SK-N-SH treated with all-trans-retinoic acid at 6 μM for 48 hours (cell line): ENCODE measurements at regions not wholly inside any gene's neighbourhood (a gene's known extent, or its start where the extent isn't known, plus 50 kb on each side); places are given as distances from the start of the nearest gene placed in this dataset.

ENCODE experiments used
- ATAC-seq: fragments of 200-7000 bp; cut with Tn5 transposase; 3 replicates; pipeline ENCODE4 v1.9.1; 2020; ENCODE audit warnings: mild to moderate bottlenecking, moderate library complexity
- ARNTL ChIP-seq: fragments of 450-650 bp; formaldehyde crosslinking; IDR thresholded peaks from 2 replicates; pipeline ENCODE4 v1.5.0; 2020; ENCODE audit warnings: low read depth, mild to moderate bottlenecking, moderate library complexity, borderline replicate concordance
- BACH2 ChIP-seq: fragments of 250-450 bp; sonication (Bioruptor Pico); IDR thresholded peaks from 2 replicates; pipeline ENCODE4 v1.9.0; 2021; ENCODE audit warnings: mild to moderate bottlenecking, borderline replicate concordance
- CREB5 ChIP-seq: fragments of 250-450 bp; sonication (Bioruptor Pico); IDR thresholded peaks from 2 replicates; pipeline ENCODE4 v1.5.1; 2020; ENCODE audit warnings: low read depth, mild to moderate bottlenecking, moderate library complexity
- CSDC2 ChIP-seq: fragments of 250-450 bp; sonication (Bioruptor Pico); IDR thresholded peaks from 2 replicates; pipeline ENCODE4 v1.5.0; 2020; ENCODE audit warnings: mild to moderate bottlenecking, moderate library complexity
- CSRNP3 ChIP-seq: fragments of 250-450 bp; sonication (Bioruptor Pico); IDR thresholded peaks from 2 replicates; pipeline ENCODE4 v1.5.1; 2021; ENCODE audit warnings: mild to moderate bottlenecking, moderate library complexity
- ESRRG ChIP-seq: fragments of 250-450 bp; sonication (Bioruptor Pico); IDR thresholded peaks from 2 replicates; pipeline ENCODE4 v1.6.1; 2021; ENCODE audit warnings: mild to moderate bottlenecking
- GLIS3 ChIP-seq: fragments of 250-450 bp; sonication (Bioruptor Pico); IDR thresholded peaks from 2 replicates; pipeline ENCODE4 v1.5.0; 2020; ENCODE audit warnings: mild to moderate bottlenecking, moderate library complexity
- ISL1 ChIP-seq: fragments of 250-450 bp; sonication (Bioruptor Pico); IDR thresholded peaks from 2 replicates; pipeline ENCODE4 v2.1.2; 2022; ENCODE audit warnings: mild to moderate bottlenecking, moderate library complexity
- OSR1 ChIP-seq: fragments of 250-450 bp; sonication (Bioruptor Pico); IDR thresholded peaks from 2 replicates; pipeline ENCODE4 v1.8.0; 2022; ENCODE audit warnings: moderate library complexity, mild to moderate bottlenecking, inconsistent platforms
- POU6F1 ChIP-seq: fragments of 250-450 bp; sonication (Bioruptor Pico); IDR thresholded peaks from 2 replicates; pipeline ENCODE4 v1.8.0; 2021; ENCODE audit warnings: low read depth, mild to moderate bottlenecking, moderate library complexity, borderline replicate concordance
- PPARA ChIP-seq: fragments of 250-450 bp; sonication (Bioruptor Pico); IDR thresholded peaks from 2 replicates; pipeline ENCODE4 v1.5.0; 2020; ENCODE audit warnings: mild to moderate bottlenecking, borderline replicate concordance
- RARB ChIP-seq: fragments of 250-450 bp; sonication (Bioruptor Pico); IDR thresholded peaks from 2 replicates; pipeline ENCODE4 v1.8.0; 2021; ENCODE audit warnings: mild to moderate bottlenecking, moderate library complexity
- SNAI2 ChIP-seq: fragments of 250-450 bp; sonication (Bioruptor Pico); IDR thresholded peaks from 2 replicates; pipeline ENCODE4 v1.5.0; 2020; ENCODE audit warnings: mild to moderate bottlenecking, moderate library complexity
- TCF4 ChIP-seq: fragments of 250-450 bp; sonication (Bioruptor Pico); IDR thresholded peaks from 2 replicates; pipeline ENCODE4 v1.8.0; 2021; ENCODE audit warnings: mild to moderate bottlenecking, moderate library complexity, borderline replicate concordance
- TOX ChIP-seq: fragments of 250-450 bp; sonication (Bioruptor Pico); IDR thresholded peaks from 2 replicates; pipeline ENCODE4 v1.8.0; 2021; ENCODE audit warnings: mild to moderate bottlenecking, moderate library complexity, borderline replicate concordance
- TSHZ2 ChIP-seq: fragments of 250-450 bp; sonication (Bioruptor Pico); IDR thresholded peaks from 2 replicates; pipeline ENCODE4 v1.5.0; 2020; ENCODE audit warnings: mild to moderate bottlenecking, moderate library complexity
- ZC3H10 ChIP-seq: fragments of 250-450 bp; sonication (Bioruptor Pico); IDR thresholded peaks from 2 replicates; pipeline ENCODE4 v1.5.1; 2021; ENCODE audit warnings: mild to moderate bottlenecking, moderate library complexity
- ZFP3 ChIP-seq: fragments of 250-450 bp; sonication (Bioruptor Pico); IDR thresholded peaks from 2 replicates; pipeline ENCODE4 v1.5.0; 2020; ENCODE audit warnings: mild to moderate bottlenecking, moderate library complexity
- ZFP30 ChIP-seq: fragments of 450-650 bp; formaldehyde crosslinking; IDR thresholded peaks from 2 replicates; pipeline ENCODE4 v1.5.0; 2022; ENCODE audit warnings: mild to moderate bottlenecking, moderate library complexity
- ZNF565 ChIP-seq: fragments of 450-650 bp; formaldehyde crosslinking; conservative IDR thresholded peaks from 2 replicates; pipeline ENCODE4 v1.5.0; 2020; ENCODE audit warnings: low read depth, mild to moderate bottlenecking, moderate library complexity
- ZNF70 ChIP-seq: fragments of 450-650 bp; formaldehyde crosslinking; IDR thresholded peaks from 2 replicates; pipeline ENCODE4 v1.5.0; 2020; ENCODE audit warnings: mild to moderate bottlenecking, moderate library complexity
- ZNF8 ChIP-seq: fragments of 450-650 bp; formaldehyde crosslinking; IDR thresholded peaks from 2 replicates; pipeline ENCODE4 v1.5.0; 2020; ENCODE audit warnings: mild to moderate bottlenecking, moderate library complexity

GRCh38 chr3:194003114-194004057, 132.6 kb upstream of the HES1 start:
- TF ChIP-seq ZNF565 (CRISPR knock-in tag), result no peak
- 0 out of 2 replicates have a peak, but pooled peaks have one; percentile 47 for TF ChIP-seq ZFP3 (CRISPR knock-in tag)
- TF ChIP-seq, all 23 proteins: peak for 1
- ATAC-seq, result peak; percentile 95

- no peak for ATAC-seq
Measured at GRCh38 chr3:194005930-194006501, 129.9 kb upstream of the HES1 start.

GRCh38 chr3:194007592-194008337, 128.2 kb upstream of the HES1 start:
- no peak for TF ChIP-seq ZFP30 (CRISPR knock-in tag)
- no peak for TF ChIP-seq CSDC2 (CRISPR knock-in tag)
- no peak for TF ChIP-seq SNAI2 (CRISPR knock-in tag)
- TF ChIP-seq GLIS3 (CRISPR knock-in tag), result no peak
- TF ChIP-seq ZNF565 (CRISPR knock-in tag), result no peak
- no peak for TF ChIP-seq BACH2 (CRISPR knock-in tag)
- TF ChIP-seq TCF4 (CRISPR knock-in tag), result no peak
- no peak for TF ChIP-seq POU6F1
- TF ChIP-seq ARNTL, result no peak
- no peak for TF ChIP-seq ZC3H10 (CRISPR knock-in tag)
- TF ChIP-seq ZNF8, result no peak
- no peak for ATAC-seq

More at GRCh38 chr3:194005930-194006501, 129.9 kb upstream of the HES1 start:
- TF ChIP-seq ZFP30 (CRISPR knock-in tag), result no peak
- TF ChIP-seq PPARA, result no peak
- TF ChIP-seq OSR1, result no peak
- no peak for TF ChIP-seq ZC3H10 (CRISPR knock-in tag)
- TF ChIP-seq POU6F1, result no peak
- no peak for TF ChIP-seq CSRNP3
- no peak for TF ChIP-seq ZNF8

GRCh38 chr3:194009019-194009418, 126.9 kb upstream of the HES1 start:
- ATAC-seq, result no peak
- TF ChIP-seq TCF4 (CRISPR knock-in tag) (no peak), ISL1 (no peak), TOX (CRISPR knock-in tag) (no peak), CREB5 (no peak), CSRNP3 (no peak), ZFP3 (CRISPR knock-in tag) (no peak), ZNF70 (CRISPR knock-in tag) (no peak), GLIS3 (CRISPR knock-in tag) (no peak), OSR1 (no peak), CSDC2 (CRISPR knock-in tag) (no peak), ZNF8 (no peak), RARB (CRISPR knock-in tag) (no peak), ARNTL (no peak), TSHZ2 (no peak), ESRRG (CRISPR knock-in tag) (no peak), ZFP30 (CRISPR knock-in tag) (no peak)
